ENCODE measurements at regions not wholly inside any gene's neighbourhood (a gene's known extent, or its start where the extent isn't known, plus 50 kb on each side); places are given as distances from the start of the nearest gene placed in this dataset.

DNA sequence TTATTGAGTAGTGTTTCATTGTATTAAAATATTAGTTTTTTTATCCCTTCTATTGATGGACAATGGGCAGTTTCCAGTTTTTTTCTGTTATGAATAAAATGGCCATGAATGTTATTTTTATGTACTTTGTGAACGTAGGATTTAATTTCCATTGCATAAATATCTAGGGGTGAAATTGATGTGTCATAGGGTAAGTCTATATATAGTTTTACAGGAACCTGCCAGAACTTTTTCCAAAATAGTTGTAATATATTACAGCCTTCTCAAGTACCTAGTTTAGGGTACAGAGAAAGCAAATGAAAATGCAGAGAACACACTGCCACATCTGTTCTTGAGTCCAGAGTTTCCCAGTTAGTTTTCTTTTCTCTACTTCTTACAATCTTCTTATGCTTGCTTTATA lies 378.6 kb downstream of the MEIS1 start:
- Histone ChIP-seq H3K4me2 (ENCODE audit: low read length) (no peak overlapping the region), H3K9me3 (ENCODE audit: control insufficient read depth, insufficient read depth, low read length) (no peaks in the 10 kb centered on the region), H3K4me3 (ENCODE audit: low read length) (no peak overlapping the region), H3K4me1 (ENCODE audit: control insufficient read depth, low read length) (no peaks in the 10 kb centered on the region), H3K36me3 (ENCODE audit: control insufficient read depth, low read length) (no peaks in the 10 kb centered on the region), H4K20me1 (ENCODE audit: control insufficient read depth, insufficient read depth, low read depth, low read length) (no peaks in the 10 kb centered on the region), H3K27me3 (ENCODE audit: control insufficient read depth, low read length) (no peaks in the 10 kb centered on the region), H3K9me2 (replicated peaks; ENCODE audit: control insufficient read depth, low read length) (no peaks in the 10 kb centered on the region), H3F3A (ENCODE audit: control insufficient read depth, insufficient read depth) (no peaks in the 10 kb centered on the region), H3K79me2 (ENCODE audit: control insufficient read depth, low read length) (no peaks in the 10 kb centered on the region), H3K27ac (ENCODE audit: low read depth, low read length) (no peak overlapping the region)
- TF ChIP-seq EZH2phosphoT487 (IDR thresholded peaks at IDR 0.05; ENCODE audit: borderline replicate concordance, low read length): no peak
- TF ChIP-seq, protein P1, sequence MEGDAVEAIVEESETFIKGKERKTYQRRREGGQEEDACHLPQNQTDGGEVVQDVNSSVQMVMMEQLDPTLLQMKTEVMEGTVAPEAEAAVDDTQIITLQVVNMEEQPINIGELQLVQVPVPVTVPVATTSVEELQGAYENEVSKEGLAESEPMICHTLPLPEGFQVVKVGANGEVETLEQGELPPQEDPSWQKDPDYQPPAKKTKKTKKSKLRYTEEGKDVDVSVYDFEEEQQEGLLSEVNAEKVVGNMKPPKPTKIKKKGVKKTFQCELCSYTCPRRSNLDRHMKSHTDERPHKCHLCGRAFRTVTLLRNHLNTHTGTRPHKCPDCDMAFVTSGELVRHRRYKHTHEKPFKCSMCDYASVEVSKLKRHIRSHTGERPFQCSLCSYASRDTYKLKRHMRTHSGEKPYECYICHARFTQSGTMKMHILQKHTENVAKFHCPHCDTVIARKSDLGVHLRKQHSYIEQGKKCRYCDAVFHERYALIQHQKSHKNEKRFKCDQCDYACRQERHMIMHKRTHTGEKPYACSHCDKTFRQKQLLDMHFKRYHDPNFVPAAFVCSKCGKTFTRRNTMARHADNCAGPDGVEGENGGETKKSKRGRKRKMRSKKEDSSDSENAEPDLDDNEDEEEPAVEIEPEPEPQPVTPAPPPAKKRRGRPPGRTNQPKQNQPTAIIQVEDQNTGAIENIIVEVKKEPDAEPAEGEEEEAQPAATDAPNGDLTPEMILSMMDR (IDR thresholded peaks at IDR 0.05; ENCODE audit: low read depth, low read length, poor library complexity, severe bottlenecking): no peak

DNA sequence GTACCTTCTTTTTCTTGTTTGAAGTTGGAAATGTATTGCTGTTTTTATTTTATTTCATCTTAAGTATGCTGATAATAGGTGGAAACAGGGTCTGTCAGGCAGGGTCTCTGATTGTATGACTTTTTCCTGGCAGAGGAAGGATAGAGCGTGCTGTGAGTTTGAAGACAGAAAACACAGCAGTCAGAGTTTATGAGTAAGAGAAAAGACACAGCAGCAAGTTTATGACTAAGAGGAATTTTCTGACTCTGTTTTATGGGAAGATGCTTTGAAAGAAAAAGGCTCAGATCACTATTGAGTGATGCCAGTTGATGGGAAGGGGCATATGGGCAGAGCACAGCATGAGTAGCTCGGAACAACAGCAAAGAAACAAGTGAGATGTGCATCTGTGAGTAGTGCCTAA lies 379.1 kb downstream of the MEIS1 start:
- H3K79me2 ChIP-seq (ENCODE audit: control insufficient read depth, low read length): no peaks in the 10 kb centered on the region
- H3K4me3 ChIP-seq (ENCODE audit: low read length): no peak overlapping the region
- H3K27ac ChIP-seq (ENCODE audit: low read depth, low read length): no peak overlapping the region
- H3K9me2 ChIP-seq (replicated peaks; ENCODE audit: control insufficient read depth, low read length): no peaks in the 10 kb centered on the region
- no peaks in the 10 kb centered on the region for H4K20me1 ChIP-seq (ENCODE audit: control insufficient read depth, insufficient read depth, low read depth, low read length)
- no peak overlapping the region for H3K4me2 ChIP-seq (ENCODE audit: low read length)
- no peaks in the 10 kb centered on the region for H3K27me3 ChIP-seq (ENCODE audit: control insufficient read depth, low read length)
- H3K36me3 ChIP-seq (ENCODE audit: control insufficient read depth, low read length): no peaks in the 10 kb centered on the region
- H3K4me1 ChIP-seq (ENCODE audit: control insufficient read depth, low read length): no peaks in the 10 kb centered on the region
- H3F3A ChIP-seq (ENCODE audit: control insufficient read depth, insufficient read depth): no peaks in the 10 kb centered on the region
- H3K9me3 ChIP-seq (ENCODE audit: control insufficient read depth, insufficient read depth, low read length): no peaks in the 10 kb centered on the region
- TF ChIP-seq, protein P1 (IDR thresholded peaks at IDR 0.05; ENCODE audit: low read depth, low read length, poor library complexity, severe bottlenecking): no peak
- no peak for TF ChIP-seq EZH2phosphoT487 (IDR thresholded peaks at IDR 0.05; ENCODE audit: borderline replicate concordance, low read length)

DNA sequence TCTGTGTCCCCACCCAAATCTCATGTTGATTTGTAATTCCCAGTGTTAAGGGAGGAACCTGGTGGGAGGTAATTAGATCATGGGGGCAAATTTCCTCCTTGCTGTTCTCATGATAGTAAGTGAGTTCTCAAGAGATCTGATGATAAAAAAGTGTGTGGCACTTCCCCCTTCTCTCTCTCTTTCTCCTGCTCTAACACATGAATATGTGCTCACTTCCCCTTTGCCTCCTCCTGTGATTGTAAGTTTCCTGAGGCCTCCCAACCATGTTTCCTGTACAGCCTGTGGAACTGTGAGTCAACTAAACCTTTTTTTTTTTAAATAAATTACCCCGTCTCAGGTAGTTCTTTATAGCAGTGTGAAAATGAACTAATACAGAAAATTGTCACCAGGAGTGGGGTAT lies 380.0 kb downstream of the MEIS1 start:
- Histone ChIP-seq H3F3A (ENCODE audit: control insufficient read depth, insufficient read depth) (no peaks in the 10 kb centered on the region), H4K20me1 (ENCODE audit: control insufficient read depth, insufficient read depth, low read depth, low read length) (no peaks in the 10 kb centered on the region), H3K27me3 (ENCODE audit: control insufficient read depth, low read length) (no peaks in the 10 kb centered on the region), H3K9me3 (ENCODE audit: control insufficient read depth, insufficient read depth, low read length) (no peaks in the 10 kb centered on the region), H3K4me1 (ENCODE audit: control insufficient read depth, low read length) (no peaks in the 10 kb centered on the region), H3K4me3 (ENCODE audit: low read length) (no peak overlapping the region), H3K9me2 (replicated peaks; ENCODE audit: control insufficient read depth, low read length) (no peaks in the 10 kb centered on the region), H3K36me3 (ENCODE audit: control insufficient read depth, low read length) (no peaks in the 10 kb centered on the region), H3K4me2 (ENCODE audit: low read length) (no peak overlapping the region), H3K79me2 (ENCODE audit: control insufficient read depth, low read length) (no peaks in the 10 kb centered on the region), H3K27ac (ENCODE audit: low read depth, low read length) (no peak overlapping the region)
- TF ChIP-seq, protein P1 (IDR thresholded peaks at IDR 0.05; ENCODE audit: low read depth, low read length, poor library complexity, severe bottlenecking): no peak
- no peak for TF ChIP-seq EZH2phosphoT487 (IDR thresholded peaks at IDR 0.05; ENCODE audit: borderline replicate concordance, low read length)

DNA sequence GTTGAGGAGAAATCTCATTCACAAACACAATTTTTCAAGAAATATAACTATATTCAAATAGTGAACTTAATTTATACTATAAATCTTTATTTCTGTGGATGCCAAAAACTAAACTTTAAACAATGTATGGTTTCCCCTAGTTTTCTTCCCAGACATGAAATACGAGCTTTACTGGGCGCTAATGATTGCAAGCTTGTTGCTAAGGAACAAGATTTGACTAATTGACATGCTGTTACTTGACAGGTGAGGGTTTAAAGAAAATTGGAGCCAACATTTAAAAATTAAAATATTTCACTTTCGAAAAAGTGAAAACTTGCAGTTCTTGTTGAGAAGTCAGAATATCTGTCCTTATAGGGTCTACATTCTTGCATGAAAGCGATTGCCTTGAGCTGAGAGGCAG lies 381.0 kb downstream of the MEIS1 start:
- Histone ChIP-seq H4K20me1 (ENCODE audit: control insufficient read depth, insufficient read depth, low read depth, low read length) (no peaks in the 10 kb centered on the region), H3K4me2 (ENCODE audit: low read length) (no peak overlapping the region), H3K4me3 (ENCODE audit: low read length) (no peak overlapping the region), H3K4me1 (ENCODE audit: control insufficient read depth, low read length) (no peaks in the 10 kb centered on the region), H3K27ac (ENCODE audit: low read depth, low read length) (no peak overlapping the region), H3K9me3 (ENCODE audit: control insufficient read depth, insufficient read depth, low read length) (no peaks in the 10 kb centered on the region), H3K27me3 (ENCODE audit: control insufficient read depth, low read length) (no peaks in the 10 kb centered on the region), H3F3A (ENCODE audit: control insufficient read depth, insufficient read depth) (no peaks in the 10 kb centered on the region), H3K9me2 (replicated peaks; ENCODE audit: control insufficient read depth, low read length) (no peaks in the 10 kb centered on the region), H3K36me3 (ENCODE audit: control insufficient read depth, low read length) (no peaks in the 10 kb centered on the region), H3K79me2 (ENCODE audit: control insufficient read depth, low read length) (no peaks in the 10 kb centered on the region)
- no peak for TF ChIP-seq EZH2phosphoT487 (IDR thresholded peaks at IDR 0.05; ENCODE audit: borderline replicate concordance, low read length)
- TF ChIP-seq, protein P1 (IDR thresholded peaks at IDR 0.05; ENCODE audit: low read depth, low read length, poor library complexity, severe bottlenecking): no peak
